Retinal pigment epithelial cell (primary cell): ENCODE measurements at regions not wholly inside any gene's neighbourhood (a gene's known extent, or its start where the extent isn't known, plus 50 kb on each side); places are given as distances from the start of the nearest gene placed in this dataset.

Source experiments
- DNase-seq: peaks from one replicate; pipeline ENCODE4 v3.0.0-alpha.2; 2010; ENCODE audit warnings: low read depth
- H3K4me3 ChIP-seq: 2 replicates; pipeline ENCODE4 v1.5.1; 2011; ENCODE audit warnings: mild to moderate bottlenecking, low read length, control low read depth, moderate library complexity
- CTCF ChIP-seq: conservative IDR thresholded peaks from 2 replicates; pipeline ENCODE4 v1.5.1; 2011; ENCODE audit warnings: low read depth, low read length, control low read depth, inconsistent platforms

- DNase-seq, result no peak
- TF ChIP-seq CTCF, result no peak
- H3K4me3 ChIP-seq, result no peak overlapping the region
These were observed 109.3 kb upstream of the TAF11L2 start for GRCh38 chr5:17388717-17389116.

GRCh38 chr5:17394086-17394485, 103.9 kb upstream of the TAF11L2 start:
- no peak overlapping the region for H3K4me3 ChIP-seq
- DNase-seq, result no peak
- TF ChIP-seq CTCF, result no peak

GRCh38 chr5:17395106-17395880, 102.7 kb upstream of the TAF11L2 start:
- no peak for DNase-seq
- no peak for TF ChIP-seq CTCF

GRCh38 chr5:17396247-17396646, 101.8 kb upstream of the TAF11L2 start:
- no peak for TF ChIP-seq CTCF
- H3K4me3 ChIP-seq, result no peak overlapping the region
- no peak for DNase-seq

More at GRCh38 chr5:17395106-17395880, 102.7 kb upstream of the TAF11L2 start:
- H3K4me3 ChIP-seq, result no peak overlapping the region

GRCh38 chr5:17398431-17398830, 99.6 kb upstream of the TAF11L2 start:
- no peak for TF ChIP-seq CTCF
- peak; percentile 47 for DNase-seq
- H3K4me3 ChIP-seq, result no peak overlapping the region

- TF ChIP-seq CTCF, result no peak
- no peak overlapping the region for H3K4me3 ChIP-seq
- DNase-seq, result no peak
These were observed 98.9 kb upstream of the TAF11L2 start for GRCh38 chr5:17398866-17399835.
